CD4-positive, alpha-beta T cell treated with Interleukin-4 for 1 hour (primary cell): ENCODE measurements at regions not wholly inside any gene's neighbourhood (a gene's known extent, or its start where the extent isn't known, plus 50 kb on each side); places are given as distances from the start of the nearest gene placed in this dataset.
"Not testable (repeated sequence)": the region's sequence is repeated elsewhere in the genome, so short reads cannot be mapped to it uniquely, and the experiment has no call there.

Experiments used
- DNase-seq, 2 donors: peaks; one replicate each; pipeline ENCODE4 v3.0.0-alpha.2; 2020 to 2022

GRCh38 chr4:117577686-117578311 lies 456.5 kb upstream of the NDST3 start:
- DNase-seq = no peak

GRCh38 chr4:117588771-117589170 lies 445.5 kb upstream of the NDST3 start:
- DNase-seq = no peak

- no peak for DNase-seq
Observed at GRCh38 chr4:117596917-117597480, 437.3 kb upstream of the NDST3 start.

- not testable (repeated sequence) for DNase-seq
Observed at GRCh38 chr4:117599393-117599792, 434.9 kb upstream of the NDST3 start.

- DNase-seq = not testable (repeated sequence)
Observed at GRCh38 chr4:117600936-117601335, 433.4 kb upstream of the NDST3 start.

GRCh38 chr4:117610706-117611308 lies 423.5 kb upstream of the NDST3 start:
- DNase-seq = no peak

- no peak for DNase-seq
Observed at GRCh38 chr4:117621673-117622072, 412.6 kb upstream of the NDST3 start.

- no peak for DNase-seq
Observed at GRCh38 chr4:117623326-117623725, 411.0 kb upstream of the NDST3 start.

- DNase-seq = no peak
Observed at GRCh38 chr4:117626664-117627063, 407.6 kb upstream of the NDST3 start.

GRCh38 chr4:117634716-117635115 lies 399.6 kb upstream of the NDST3 start:
- no peak for DNase-seq

- DNase-seq = no peak
Observed at GRCh38 chr4:117637347-117637746, 396.9 kb upstream of the NDST3 start.

- DNase-seq = no peak
Observed at GRCh38 chr4:117640836-117641235, 393.4 kb upstream of the NDST3 start.

GRCh38 chr4:117641519-117641918 lies 392.8 kb upstream of the NDST3 start:
- DNase-seq = no peak

GRCh38 chr4:117654079-117654478 lies 380.2 kb upstream of the NDST3 start:
- no peak for DNase-seq

- no peak for DNase-seq
Observed at GRCh38 chr4:117660668-117661067, 373.6 kb upstream of the NDST3 start.

GRCh38 chr4:117661091-117662072 lies 372.9 kb upstream of the NDST3 start:
- DNase-seq = no peak

GRCh38 chr4:117664706-117665444 lies 369.4 kb upstream of the NDST3 start:
- no peak for DNase-seq

- DNase-seq = no peak
Observed at GRCh38 chr4:117676153-117676552, 358.1 kb upstream of the NDST3 start.

- DNase-seq = no peak
Observed at GRCh38 chr4:117678861-117679260, 355.4 kb upstream of the NDST3 start.

- DNase-seq = no peak
Observed at GRCh38 chr4:117691572-117692351, 342.5 kb upstream of the NDST3 start.

- no peak for DNase-seq
Observed at GRCh38 chr4:117692538-117692937, 341.7 kb upstream of the NDST3 start.

GRCh38 chr4:117699595-117699994 lies 334.7 kb upstream of the NDST3 start:
- DNase-seq = no peak
